ENCODE measurements at regions not wholly inside any gene's neighbourhood (a gene's known extent, or its start where the extent isn't known, plus 50 kb on each side); places are given as distances from the start of the nearest gene placed in this dataset.
"Not testable (repeated sequence)": the region's sequence is repeated elsewhere in the genome, so short reads cannot be mapped to it uniquely, and the experiment has no call there.

DNA sequence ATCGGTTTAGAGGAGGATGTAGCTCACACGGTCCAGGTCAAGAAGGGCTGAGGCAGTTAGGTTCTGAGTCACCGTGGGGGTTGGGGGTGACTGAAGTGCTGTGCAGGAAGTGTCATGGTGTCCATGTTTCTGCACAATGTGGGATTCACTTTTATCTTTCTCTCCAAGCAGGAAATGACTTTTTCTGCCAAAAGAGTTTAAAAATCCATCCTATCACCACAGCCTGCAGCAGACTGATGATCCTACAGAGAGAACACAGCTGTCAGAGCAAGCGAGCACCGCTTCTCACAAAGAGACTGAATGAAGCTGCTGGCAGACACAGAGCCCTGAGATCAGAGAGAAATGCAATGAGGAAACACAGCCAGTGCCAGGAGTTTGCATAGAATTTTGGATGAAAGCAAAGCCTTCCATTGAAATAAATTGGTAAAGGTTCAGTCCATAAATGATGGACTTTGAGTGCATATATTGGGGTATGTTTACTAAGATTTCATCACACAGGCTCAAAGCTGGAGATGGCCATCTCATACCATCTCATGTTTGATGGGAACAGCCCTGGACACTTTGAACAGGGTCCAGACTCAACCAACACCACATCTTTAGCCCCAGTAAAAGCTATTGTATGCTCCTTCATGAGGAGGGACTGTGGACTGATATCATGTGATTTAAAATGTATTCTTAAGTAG is 213.9 kb upstream of the FBXL7 start:
- H3K4me3 ChIP-seq = no peak overlapping the region
- no peak for DNase-seq
- TF ChIP-seq, protein P1, sequence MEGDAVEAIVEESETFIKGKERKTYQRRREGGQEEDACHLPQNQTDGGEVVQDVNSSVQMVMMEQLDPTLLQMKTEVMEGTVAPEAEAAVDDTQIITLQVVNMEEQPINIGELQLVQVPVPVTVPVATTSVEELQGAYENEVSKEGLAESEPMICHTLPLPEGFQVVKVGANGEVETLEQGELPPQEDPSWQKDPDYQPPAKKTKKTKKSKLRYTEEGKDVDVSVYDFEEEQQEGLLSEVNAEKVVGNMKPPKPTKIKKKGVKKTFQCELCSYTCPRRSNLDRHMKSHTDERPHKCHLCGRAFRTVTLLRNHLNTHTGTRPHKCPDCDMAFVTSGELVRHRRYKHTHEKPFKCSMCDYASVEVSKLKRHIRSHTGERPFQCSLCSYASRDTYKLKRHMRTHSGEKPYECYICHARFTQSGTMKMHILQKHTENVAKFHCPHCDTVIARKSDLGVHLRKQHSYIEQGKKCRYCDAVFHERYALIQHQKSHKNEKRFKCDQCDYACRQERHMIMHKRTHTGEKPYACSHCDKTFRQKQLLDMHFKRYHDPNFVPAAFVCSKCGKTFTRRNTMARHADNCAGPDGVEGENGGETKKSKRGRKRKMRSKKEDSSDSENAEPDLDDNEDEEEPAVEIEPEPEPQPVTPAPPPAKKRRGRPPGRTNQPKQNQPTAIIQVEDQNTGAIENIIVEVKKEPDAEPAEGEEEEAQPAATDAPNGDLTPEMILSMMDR (IDR thresholded peaks at IDR 0.05) = no peak
- 4 to 12% (median 10%) methylated on average over 5 of the region's 5 CpGs for WGBS, 3 donors
- peaks cover 0 to 2% (median 0%) of the 10 kb centered on the region in 3 donors for H3K27me3 ChIP-seq (ENCODE audit: insufficient read depth in 3 of 3, low read length in 2 of 3)
- no peak for ATAC-seq
- H3K27ac ChIP-seq = no peak overlapping the region
- no peaks in the 10 kb centered on the region for H3K9me3 ChIP-seq
- intact Hi-C loops (cut with DNase I) = no loop called here
- no peaks in the 10 kb centered on the region for H3K36me3 ChIP-seq (ENCODE audit: insufficient read depth in 1 of 2, low read depth in 1 of 2)
- H3K4me1 ChIP-seq = no peaks in the 10 kb centered on the region

DNA sequence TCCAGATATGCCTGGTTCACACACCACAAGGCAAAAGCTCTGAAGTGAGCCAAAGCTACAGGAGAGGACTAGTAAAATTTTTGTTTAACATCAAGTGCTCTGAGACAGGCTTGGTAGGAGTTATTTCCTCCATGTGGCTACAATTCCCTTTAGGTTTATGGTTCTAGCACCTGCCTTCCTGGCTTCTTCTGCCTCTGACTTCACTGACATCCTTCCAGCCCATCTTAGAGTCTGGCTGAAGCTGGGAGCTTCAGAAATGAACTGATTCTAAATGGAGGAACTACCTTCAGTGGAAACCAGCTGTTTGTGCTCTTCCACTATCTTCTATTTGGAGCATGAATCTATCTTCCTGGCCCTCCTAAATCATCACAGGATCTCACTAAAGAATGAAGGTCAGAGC is 215.3 kb upstream of the FBXL7 start:
- Histone ChIP-seq H3K9me3 (no peaks in the 10 kb centered on the region), H3K4me1 (no peaks in the 10 kb centered on the region), H3K36me3 (ENCODE audit: insufficient read depth in 1 of 2, low read depth in 1 of 2) (no peaks in the 10 kb centered on the region), H3K27me3 (ENCODE audit: insufficient read depth in 3 of 3, low read length in 2 of 3) (peaks cover 0 to 2% (median 0%) of the 10 kb centered on the region in 3 donors), H3K27ac (no peak overlapping the region), H3K4me3 (no peak overlapping the region)
- ATAC-seq (no peak), DNase-seq (no peak)
- TF ChIP-seq, protein P1 (IDR thresholded peaks at IDR 0.05) = no peak
- intact Hi-C loops (cut with DNase I) = no loop called here

DNA sequence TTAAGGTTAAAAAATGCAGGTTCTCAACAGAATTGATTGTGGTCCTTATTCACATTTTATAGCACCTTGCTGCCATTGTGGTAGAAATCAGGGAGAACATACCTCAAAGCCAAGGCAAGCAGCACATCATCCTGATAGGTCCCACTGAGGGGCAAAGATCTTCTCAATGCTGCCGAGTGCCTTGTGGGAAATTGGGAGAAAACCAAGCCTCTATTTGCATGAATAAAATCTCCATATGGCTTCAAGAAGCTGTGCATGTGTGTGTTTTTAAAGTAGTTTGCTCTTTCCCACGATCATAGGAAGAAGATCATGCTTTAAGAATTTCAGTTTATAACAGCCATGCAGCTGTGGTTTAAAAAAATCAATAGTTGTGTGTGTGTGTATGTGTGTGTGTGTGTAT is 216.9 kb upstream of the FBXL7 start:
- H3K27me3 ChIP-seq (ENCODE audit: insufficient read depth in 3 of 3, low read length in 2 of 3) = peaks cover 0 to 2% (median 0%) of the 10 kb centered on the region in 3 donors
- no peaks in the 10 kb centered on the region for H3K36me3 ChIP-seq (ENCODE audit: insufficient read depth in 1 of 2, low read depth in 1 of 2)
- H3K4me3 ChIP-seq = no peak overlapping the region
- H3K27ac ChIP-seq = no peak overlapping the region
- no peaks in the 10 kb centered on the region for H3K4me1 ChIP-seq
- ATAC-seq = no peak
- no peak for DNase-seq
- intact Hi-C loops (cut with DNase I) = no loop called here
- 30 to 34% (median 34%) methylated on average over 2 of the region's 2 CpGs for WGBS, 3 donors
- no peaks in the 10 kb centered on the region for H3K9me3 ChIP-seq
- TF ChIP-seq, protein P1 (IDR thresholded peaks at IDR 0.05) = no peak

DNA sequence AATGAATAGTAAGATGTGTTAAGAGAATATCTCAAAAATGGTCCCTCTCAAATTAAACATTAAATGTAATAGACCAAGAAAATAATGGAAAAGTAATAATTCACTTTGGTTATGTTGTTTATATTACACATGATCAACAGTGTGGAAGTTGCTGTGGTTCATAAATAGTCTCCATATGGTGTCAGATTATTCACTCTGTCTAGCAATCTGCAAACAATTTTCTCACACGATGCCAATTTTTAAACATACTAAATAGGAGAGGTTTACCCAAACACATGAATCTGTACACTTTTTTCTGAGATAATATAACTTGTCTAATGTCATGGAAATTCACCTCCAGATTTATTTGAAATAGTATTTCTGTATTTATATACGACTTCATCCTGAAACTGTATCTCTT is 217.4 kb upstream of the FBXL7 start:
- H3K4me3 ChIP-seq = no peak overlapping the region
- no peaks in the 10 kb centered on the region for H3K4me1 ChIP-seq
- no peak overlapping the region for H3K27ac ChIP-seq
- no peaks in the 10 kb centered on the region for H3K36me3 ChIP-seq (ENCODE audit: insufficient read depth in 1 of 2, low read depth in 1 of 2)
- ATAC-seq (no peak), DNase-seq (no peak)
- peaks cover 0 to 2% (median 0%) of the 10 kb centered on the region in 3 donors for H3K27me3 ChIP-seq (ENCODE audit: insufficient read depth in 3 of 3, low read length in 2 of 3)
- intact Hi-C loops (cut with DNase I) = no loop called here
- TF ChIP-seq, protein P1 (IDR thresholded peaks at IDR 0.05) = no peak
- 43 to 59% (median 54%) methylated on average over 2 of the region's 2 CpGs for WGBS, 3 donors
- H3K9me3 ChIP-seq = no peaks in the 10 kb centered on the region

DNA sequence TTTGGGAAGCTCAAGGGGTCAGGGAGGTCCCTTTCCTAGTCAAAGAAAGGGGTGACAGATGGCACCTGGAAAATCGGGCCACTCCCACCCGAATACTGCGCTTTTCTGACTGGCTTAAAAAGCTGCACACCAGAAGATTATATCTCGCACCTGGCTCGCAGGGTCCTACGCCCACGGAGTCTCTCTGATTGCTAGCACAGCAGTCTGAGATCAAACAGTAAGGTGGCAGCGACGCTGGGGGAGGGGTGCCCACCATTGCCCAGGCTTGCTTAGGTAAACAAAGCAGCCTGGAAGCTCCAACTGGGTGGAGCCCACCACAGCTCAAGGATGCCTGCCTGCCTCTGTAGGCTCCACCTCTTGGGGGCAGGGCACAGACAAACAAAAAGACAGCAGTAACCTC is 228.4 kb upstream of the FBXL7 start:
- H3K27ac ChIP-seq; DNase-seq; H3K36me3 ChIP-seq (ENCODE audit: insufficient read depth in 1 of 2, low read depth in 1 of 2); H3K27me3 ChIP-seq (ENCODE audit: insufficient read depth in 3 of 3, low read length in 2 of 3); H3K4me3 ChIP-seq; H3K9me3 ChIP-seq; intact Hi-C loops (cut with DNase I); ATAC-seq; H3K4me1 ChIP-seq: not testable (repeated sequence)
- WGBS, 3 donors = 58 to 77% (median 64%) methylated on average over 9 of the region's 9 CpGs
